ENCODE measurements at regions not wholly inside any gene's neighbourhood (a gene's known extent, or its start where the extent isn't known, plus 50 kb on each side); places are given as distances from the start of the nearest gene placed in this dataset.

DNA sequence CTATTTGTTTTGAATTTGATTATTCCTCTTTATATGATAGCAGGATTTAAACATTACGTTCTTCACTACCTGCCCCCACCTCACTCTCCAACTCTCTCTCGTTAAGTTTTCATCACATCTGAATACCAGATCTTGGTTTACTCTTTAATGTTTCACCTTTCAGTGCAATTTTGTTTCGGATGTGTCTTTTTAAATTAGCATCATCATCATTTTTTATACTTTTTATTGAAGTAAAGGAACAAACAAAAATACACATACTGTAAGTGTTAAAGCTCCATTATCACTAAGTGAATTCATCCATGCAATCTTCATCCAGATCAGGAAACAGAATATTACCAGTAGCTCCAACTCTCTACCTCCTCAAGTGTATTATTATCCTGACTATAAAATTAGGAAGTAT is 310.6 kb downstream of the C3orf38 start:
- no peak for ATAC-seq

GRCh38 chr3:88462230-88462629 is 312.5 kb downstream of the C3orf38 start:
- Mint-ChIP-seq H3K36me3 (ENCODE audit: low read depth) (no peaks in the 10 kb centered on the region), H3K9me3 (peaks cover 12% of the 10 kb centered on the region), H3K4me1 (ENCODE audit: low read depth) (no peaks in the 10 kb centered on the region), H3K4me3 (no peak overlapping the region), H3K27me3 (no peaks in the 10 kb centered on the region), H3K27ac (no peak overlapping the region)
- ATAC-seq (no peak), DNase-seq (no peak)
- intact Hi-C loops (cut with micrococcal nuclease): no loop called here
- POLR2A ChIA-PET: no interaction called here
- CTCF ChIA-PET: no interaction called here
- TF ChIP-seq CTCF (IDR thresholded peaks at IDR 0.05): no peak

More for the DNA sequence above, 310.6 kb downstream of the C3orf38 start:
- Mint-ChIP-seq H3K9me3 (peaks cover 3% of the 10 kb centered on the region), H3K36me3 (ENCODE audit: low read depth) (no peaks in the 10 kb centered on the region), H3K4me1 (ENCODE audit: low read depth) (no peaks in the 10 kb centered on the region), H3K4me3 (no peak overlapping the region), H3K27ac (no peak overlapping the region), H3K27me3 (no peaks in the 10 kb centered on the region)
- intact Hi-C loops (cut with micrococcal nuclease): no loop called here
- POLR2A ChIA-PET: no interaction called here
- TF ChIP-seq CTCF (IDR thresholded peaks at IDR 0.05): no peak
- DNase-seq: no peak
- CTCF ChIA-PET: no interaction called here

DNA sequence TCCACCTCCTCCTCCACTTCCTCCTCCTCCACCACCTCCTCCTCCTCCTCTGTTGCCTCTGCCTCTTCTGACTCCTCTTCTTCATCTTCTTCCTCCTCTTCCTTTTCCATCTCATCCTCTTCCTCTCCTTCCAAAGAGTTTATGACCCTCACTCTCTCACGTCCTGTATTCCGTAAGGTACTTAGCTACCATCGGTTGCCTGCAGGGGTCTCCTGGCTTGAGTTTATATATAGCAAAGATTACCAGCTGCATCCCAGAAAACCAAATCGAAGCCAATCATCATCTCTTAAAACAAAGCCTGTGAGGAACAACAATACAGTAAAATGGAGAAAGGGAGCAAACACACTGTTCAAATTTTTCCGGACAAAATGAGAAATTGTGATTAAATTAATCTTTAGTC is 317.4 kb downstream of the C3orf38 start:
- no peak for DNase-seq
- peaks cover 12% of the 10 kb centered on the region for H3K9me3 Mint-ChIP-seq
- intact Hi-C loops (cut with micrococcal nuclease): no loop called here
- H3K4me3 Mint-ChIP-seq: no peak overlapping the region
- CTCF ChIA-PET: no interaction called here
- H3K27me3 Mint-ChIP-seq: no peaks in the 10 kb centered on the region
- no peak overlapping the region for H3K27ac Mint-ChIP-seq
- ATAC-seq: no peak
- H3K4me1 Mint-ChIP-seq (ENCODE audit: low read depth): no peaks in the 10 kb centered on the region
- no peak for TF ChIP-seq CTCF (IDR thresholded peaks at IDR 0.05)
- POLR2A ChIA-PET: no interaction called here
- H3K36me3 Mint-ChIP-seq (ENCODE audit: low read depth): no peaks in the 10 kb centered on the region

DNA sequence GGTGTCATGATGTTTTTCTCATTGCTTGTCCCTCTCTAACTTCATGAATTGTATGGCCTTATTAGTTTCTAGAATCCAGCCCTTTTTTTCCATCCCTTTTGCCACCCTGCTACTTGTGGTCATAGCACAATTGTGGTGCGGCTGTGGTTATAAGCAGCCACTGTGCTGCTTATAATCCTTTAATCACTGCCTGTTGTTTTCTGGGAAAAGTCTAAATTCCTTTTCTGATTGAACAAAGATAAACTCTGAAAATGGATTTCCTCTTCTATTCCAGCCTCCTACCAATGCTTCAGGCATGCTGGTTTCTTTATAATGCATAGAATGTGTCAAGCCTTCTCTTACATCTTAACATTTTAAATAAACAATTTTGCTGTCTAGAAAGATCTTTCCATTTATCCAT is 319.5 kb downstream of the C3orf38 start:
- no peak for TF ChIP-seq CTCF (IDR thresholded peaks at IDR 0.05)
- intact Hi-C loops (cut with micrococcal nuclease): no loop called here
- Mint-ChIP-seq H3K27me3 (no peaks in the 10 kb centered on the region), H3K4me1 (ENCODE audit: low read depth) (no peaks in the 10 kb centered on the region), H3K9me3 (peaks cover 12% of the 10 kb centered on the region), H3K4me3 (no peak overlapping the region), H3K27ac (no peak overlapping the region), H3K36me3 (ENCODE audit: low read depth) (no peaks in the 10 kb centered on the region)
- CTCF ChIA-PET: no interaction called here
- POLR2A ChIA-PET: no interaction called here
- DNase-seq (no peak), ATAC-seq (no peak)

- intact Hi-C loops (cut with micrococcal nuclease): no loop called here
- Mint-ChIP-seq H3K36me3 (ENCODE audit: low read depth) (no peaks in the 10 kb centered on the region), H3K27me3 (no peaks in the 10 kb centered on the region), H3K4me3 (no peak overlapping the region), H3K4me1 (ENCODE audit: low read depth) (no peaks in the 10 kb centered on the region), H3K27ac (no peak overlapping the region), H3K9me3 (no peaks in the 10 kb centered on the region)
- CTCF ChIA-PET: no interaction called here
- DNase-seq: no peak
- no peak for ATAC-seq
- POLR2A ChIA-PET: no interaction called here
- no peak for TF ChIP-seq CTCF (IDR thresholded peaks at IDR 0.05)
Observed at GRCh38 chr3:88478460-88478859, 328.7 kb downstream of the C3orf38 start.
